Left cardiac atrium (tissue), 4 donors: ENCODE measurements at regions not wholly inside any gene's neighbourhood (a gene's known extent, or its start where the extent isn't known, plus 50 kb on each side); places are given as distances from the start of the nearest gene placed in this dataset.
"Not testable (repeated sequence)": the region's sequence is repeated elsewhere in the genome, so short reads cannot be mapped to it uniquely, and the experiment has no call there.

Source experiments
- ATAC-seq, 2 donors: fragments of 200-7000 bp; cut with Tn5 transposase; one replicate each; pipeline ENCODE4 v1.9.1; 2020; ENCODE audit warnings: mild to moderate bottlenecking in 2 of 2, moderate library complexity in 2 of 2
- DNase-seq: peaks from one replicate; pipeline ENCODE4 v3.0.0-alpha.2; 2020
- intact Hi-C, 2 donors: fragments of 100-400 bp; cut with DNase I; formaldehyde crosslinking; loops; one replicate each; pipeline versions ENCODE4 v1.14.1 to v1.15.1; 2022 to 2023
- donor health status: DM: no; HTN: yes; CAD: no.
- donor health status: DM: no; HTN: yes; CAD: no; lungs with severe emphysema.
- donor health status: DM: yes; HTN: yes; CAD: no.
- donor health status: Dilated cardiomyopathy.

GRCh38 chr1:209080170-209080781 lies 503.2 kb upstream of the CAMK1G start:
- ATAC-seq, result no peak
- DNase-seq, result no peak

GRCh38 chr1:209086486-209087192 lies 496.9 kb upstream of the CAMK1G start:
- intact Hi-C loops, result no loop called here
- no peak for ATAC-seq
- DNase-seq, result no peak

More at GRCh38 chr1:209080170-209080781, 503.2 kb upstream of the CAMK1G start:
- intact Hi-C loops, result no loop called here

- no peak for ATAC-seq
- intact Hi-C loops, result no loop called here
- DNase-seq, result no peak
Observed at GRCh38 chr1:209094384-209094783, 489.1 kb upstream of the CAMK1G start.

- DNase-seq (no peak), ATAC-seq (no peak)
- intact Hi-C loops, result no loop called here
Observed at GRCh38 chr1:209095627-209096595, 487.6 kb upstream of the CAMK1G start.

- DNase-seq, result no peak
- intact Hi-C loops, result no loop called here
- no peak for ATAC-seq
Observed at GRCh38 chr1:209100460-209100859, 483.1 kb upstream of the CAMK1G start.

- no peak for DNase-seq
- no peak for ATAC-seq
- intact Hi-C loops, result no loop called here
Observed at GRCh38 chr1:209101106-209101505, 482.4 kb upstream of the CAMK1G start.

GRCh38 chr1:209102120-209102519 lies 481.4 kb upstream of the CAMK1G start:
- ATAC-seq (no peak), DNase-seq (no peak)
- intact Hi-C loops, result no loop called here

- ATAC-seq (no peak), DNase-seq (no peak)
- intact Hi-C loops, result no loop called here
Observed at GRCh38 chr1:209102531-209102930, 481.0 kb upstream of the CAMK1G start.

- intact Hi-C loops, result no loop called here
- DNase-seq (no peak), ATAC-seq (no peak)
Observed at GRCh38 chr1:209103092-209103491, 480.4 kb upstream of the CAMK1G start.

- intact Hi-C loops, result no loop called here
- ATAC-seq (no peak), DNase-seq (no peak)
Observed at GRCh38 chr1:209104646-209105045, 478.9 kb upstream of the CAMK1G start.

- intact Hi-C loops, result no loop called here
- DNase-seq (no peak), ATAC-seq (no peak)
Observed at GRCh38 chr1:209105701-209106100, 477.8 kb upstream of the CAMK1G start.

GRCh38 chr1:209106237-209106741 lies 477.2 kb upstream of the CAMK1G start:
- DNase-seq (no peak), ATAC-seq (no peak)
- intact Hi-C loops, result no loop called here

GRCh38 chr1:209106861-209107260 lies 476.7 kb upstream of the CAMK1G start:
- intact Hi-C loops, result no loop called here
- no peak for ATAC-seq
- DNase-seq, result no peak

- no peak for DNase-seq
- no peak for ATAC-seq
- intact Hi-C loops, result no loop called here
Observed at GRCh38 chr1:209107535-209107934, 476.0 kb upstream of the CAMK1G start.

- intact Hi-C loops, result no loop called here
- no peak for ATAC-seq
- DNase-seq, result no peak
Observed at GRCh38 chr1:209109001-209109785, 474.3 kb upstream of the CAMK1G start.

GRCh38 chr1:209113521-209113920 lies 470.0 kb upstream of the CAMK1G start:
- intact Hi-C loops, result no loop called here
- DNase-seq (no peak), ATAC-seq (no peak)

- ATAC-seq (no peak), DNase-seq (no peak)
- intact Hi-C loops, result no loop called here
Observed at GRCh38 chr1:209116705-209117104, 466.8 kb upstream of the CAMK1G start.

- no peak for ATAC-seq
- intact Hi-C loops, result no loop called here
- no peak for DNase-seq
Observed at GRCh38 chr1:209123601-209124000, 459.9 kb upstream of the CAMK1G start.

- DNase-seq, intact Hi-C loops, ATAC-seq: not testable (repeated sequence)
Observed at GRCh38 chr1:209129091-209129490, 454.4 kb upstream of the CAMK1G start.
